Activated T-cell treated with anti-CD3 and anti-CD28 coated beads, Interleukin-2, amount 50 U/mL, for 4 hours (primary cell): ENCODE measurements at regions not wholly inside any gene's neighbourhood (a gene's known extent, or its start where the extent isn't known, plus 50 kb on each side); places are given as distances from the start of the nearest gene placed in this dataset.
A peak's percentile ranks its signal among the peaks of the same experiment; 100 is the strongest.

Experiments
- ATAC-seq, 2 donors: fragments of 200-7000 bp; cut with Tn5 transposase; one replicate each; pipeline ENCODE4 v1.10.0; 2021
- DNase-seq: peaks from one replicate; pipeline ENCODE4 v3.0.0-alpha.2; 2020
- H3K27me3 Mint-ChIP-seq: one replicate; pipeline ENCODE4 v1.8.0; 2021; ENCODE audit warnings: low read depth, mixed read lengths
- H3K36me3 Mint-ChIP-seq: one replicate; pipeline ENCODE4 v1.8.0; 2022; ENCODE audit warnings: mixed read lengths; ENCODE audit not compliant: insufficient read depth
- H3K4me1 Mint-ChIP-seq: one replicate; pipeline ENCODE4 v1.8.0; 2021; ENCODE audit warnings: low read depth, mixed read lengths
- H3K4me3 Mint-ChIP-seq: one replicate; pipeline ENCODE4 v1.8.0; 2021; ENCODE audit warnings: mild to moderate bottlenecking, moderate library complexity, mixed read lengths
- H3K9me3 Mint-ChIP-seq: one replicate; pipeline ENCODE4 v1.8.0; 2021; ENCODE audit warnings: mixed read lengths

- DNase-seq = no peak
- no peaks in the 10 kb centered on the region for H3K9me3 Mint-ChIP-seq
- H3K27me3 Mint-ChIP-seq = peaks cover 54% of the 10 kb centered on the region
- peaks cover 8% of the 10 kb centered on the region for H3K4me1 Mint-ChIP-seq
- ATAC-seq = no peak
- H3K4me3 Mint-ChIP-seq = no peak overlapping the region
- no peaks in the 10 kb centered on the region for H3K36me3 Mint-ChIP-seq
Observed at GRCh38 chr13:94968757-94969086, 256.4 kb upstream of the SOX21 start.

- no peak overlapping the region for H3K4me3 Mint-ChIP-seq
- H3K9me3 Mint-ChIP-seq = no peaks in the 10 kb centered on the region
- ATAC-seq (peak; percentile 24 to 61), DNase-seq (no peak)
- no peaks in the 10 kb centered on the region for H3K36me3 Mint-ChIP-seq
- H3K27me3 Mint-ChIP-seq = peaks cover 58% of the 10 kb centered on the region
- peaks cover 8% of the 10 kb centered on the region for H3K4me1 Mint-ChIP-seq
Observed at GRCh38 chr13:94968040-94968756, 255.9 kb upstream of the SOX21 start.

GRCh38 chr13:94967183-94968039 is 255.1 kb upstream of the SOX21 start:
- Mint-ChIP-seq H3K27me3 (peaks cover 61% of the 10 kb centered on the region), H3K4me1 (peaks cover 8% of the 10 kb centered on the region), H3K4me3 (no peak overlapping the region), H3K36me3 (no peaks in the 10 kb centered on the region), H3K9me3 (no peaks in the 10 kb centered on the region)
- ATAC-seq (peak; percentile 74 to 77), DNase-seq (no peak)

DNA sequence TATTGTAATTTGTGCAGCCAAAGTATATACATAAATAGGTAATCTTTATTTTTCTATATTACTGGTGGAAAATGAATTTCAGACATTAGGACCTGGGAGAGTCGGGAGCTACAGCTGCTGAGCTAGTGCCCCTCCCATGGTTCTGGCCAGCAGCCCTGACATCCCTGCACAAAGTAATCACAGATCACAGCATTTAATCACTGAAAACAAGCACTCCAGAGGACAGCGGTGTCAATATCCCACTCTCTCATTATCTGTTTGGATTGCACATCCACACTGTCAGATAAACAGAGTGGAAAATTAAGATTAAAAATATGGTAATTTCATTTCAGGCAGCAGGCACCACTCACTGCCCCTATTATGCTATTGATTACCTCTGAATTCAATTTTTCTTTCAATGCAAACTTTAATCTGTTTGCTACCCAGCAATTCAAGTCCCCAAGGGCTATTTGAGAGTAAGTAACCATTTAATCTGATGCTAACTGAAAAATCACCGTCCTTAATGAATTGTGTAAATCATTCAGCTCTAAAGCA is 254.1 kb upstream of the SOX21 start:
- H3K36me3 Mint-ChIP-seq = no peaks in the 10 kb centered on the region

DNA sequence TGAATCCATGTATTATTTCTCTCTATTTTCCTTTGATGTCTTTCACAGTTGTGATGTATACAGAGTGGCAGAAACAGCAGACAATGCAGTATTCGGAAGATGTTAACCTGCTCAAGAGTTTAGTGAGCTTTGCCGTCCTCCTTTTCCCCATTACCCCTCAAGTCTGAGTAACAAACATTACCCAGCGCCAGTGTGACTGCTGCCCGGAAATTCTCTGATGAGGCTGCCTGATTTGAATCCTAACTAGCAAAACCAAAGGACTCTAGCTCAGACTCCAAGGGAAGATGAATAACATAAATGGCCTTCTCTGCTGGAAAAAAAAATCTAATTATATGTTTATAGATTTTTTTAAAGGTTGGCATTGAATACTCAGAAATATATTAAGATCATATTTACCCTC is 247.3 kb upstream of the SOX21 start:
- Mint-ChIP-seq H3K27me3 (peaks cover 33% of the 10 kb centered on the region), H3K9me3 (no peaks in the 10 kb centered on the region), H3K4me3 (no peak overlapping the region), H3K4me1 (no peaks in the 10 kb centered on the region), H3K36me3 (no peaks in the 10 kb centered on the region)
- no peak for ATAC-seq
- DNase-seq = no peak

More for the DNA sequence above, 254.1 kb upstream of the SOX21 start:
- DNase-seq (no peak), ATAC-seq (no peak)
- Mint-ChIP-seq H3K9me3 (no peaks in the 10 kb centered on the region), H3K4me1 (peaks cover 8% of the 10 kb centered on the region), H3K4me3 (no peak overlapping the region), H3K27me3 (peaks cover 69% of the 10 kb centered on the region)

GRCh38 chr13:94956417-94957110 is 244.2 kb upstream of the SOX21 start:
- Mint-ChIP-seq H3K4me1 (no peaks in the 10 kb centered on the region), H3K4me3 (no peak overlapping the region), H3K36me3 (no peaks in the 10 kb centered on the region), H3K27me3 (peaks cover 13% of the 10 kb centered on the region), H3K9me3 (no peaks in the 10 kb centered on the region)
- no peak for DNase-seq
- ATAC-seq = no peak

- Mint-ChIP-seq H3K4me1 (no peaks in the 10 kb centered on the region), H3K36me3 (no peaks in the 10 kb centered on the region)
- no peak for ATAC-seq
Observed at GRCh38 chr13:94952787-94953186, 240.4 kb upstream of the SOX21 start.

GRCh38 chr13:94950303-94950702 is 238.0 kb upstream of the SOX21 start:
- no peaks in the 10 kb centered on the region for H3K4me1 Mint-ChIP-seq
- no peaks in the 10 kb centered on the region for H3K9me3 Mint-ChIP-seq
- no peak for ATAC-seq
- H3K36me3 Mint-ChIP-seq = no peaks in the 10 kb centered on the region
- peaks cover 15% of the 10 kb centered on the region for H3K27me3 Mint-ChIP-seq
- no peak for DNase-seq
- H3K4me3 Mint-ChIP-seq = no peak overlapping the region

More at GRCh38 chr13:94952787-94953186, 240.4 kb upstream of the SOX21 start:
- Mint-ChIP-seq H3K9me3 (no peaks in the 10 kb centered on the region), H3K4me3 (no peak overlapping the region), H3K27me3 (peaks cover 10% of the 10 kb centered on the region)
- no peak for DNase-seq

DNA sequence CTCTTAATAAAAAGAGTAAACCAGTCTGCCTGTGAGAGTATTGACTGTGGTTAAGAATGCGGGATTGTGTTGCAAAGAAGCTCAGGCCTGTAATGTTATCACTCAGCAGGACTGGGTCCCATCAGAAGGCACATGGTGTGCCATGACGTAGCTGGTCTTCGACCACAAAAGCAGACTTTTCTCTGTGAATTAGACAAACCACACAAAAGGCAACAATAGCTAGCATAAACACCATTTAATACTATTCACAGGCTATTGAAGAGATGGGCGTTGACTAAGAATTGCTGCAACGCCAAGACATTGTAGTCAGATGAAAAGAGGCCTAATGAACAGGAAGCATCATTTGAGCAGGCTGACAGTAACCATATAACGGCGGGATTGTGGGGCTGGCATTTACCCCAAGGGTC is 235.6 kb upstream of the SOX21 start:
- ATAC-seq = no peak

DNA sequence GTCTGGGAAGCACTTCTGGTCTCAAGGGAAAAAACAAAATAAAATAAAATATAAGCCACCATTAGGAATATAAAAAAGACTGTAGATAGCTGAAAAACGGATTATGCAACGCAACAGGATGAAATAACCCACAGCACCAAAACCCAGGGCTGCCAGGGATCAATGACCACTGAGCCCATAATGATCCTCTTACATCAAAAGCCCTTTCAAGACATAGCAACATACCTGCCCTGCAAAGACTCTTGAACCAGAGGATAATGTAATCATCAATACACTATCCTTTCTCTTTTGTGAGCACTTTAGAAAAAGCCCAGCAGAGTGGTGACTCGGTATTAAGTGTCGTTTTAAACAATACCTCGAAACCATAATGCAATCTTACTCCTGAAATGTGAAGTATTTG is 235.0 kb upstream of the SOX21 start:
- no peaks in the 10 kb centered on the region for H3K9me3 Mint-ChIP-seq
- no peaks in the 10 kb centered on the region for H3K36me3 Mint-ChIP-seq
- ATAC-seq (no peak), DNase-seq (no peak)
- H3K4me1 Mint-ChIP-seq = no peaks in the 10 kb centered on the region
- no peak overlapping the region for H3K4me3 Mint-ChIP-seq
- H3K27me3 Mint-ChIP-seq = peaks cover 13% of the 10 kb centered on the region

More for the DNA sequence above, 235.6 kb upstream of the SOX21 start:
- Mint-ChIP-seq H3K9me3 (no peaks in the 10 kb centered on the region), H3K4me3 (no peak overlapping the region), H3K27me3 (peaks cover 13% of the 10 kb centered on the region), H3K36me3 (no peaks in the 10 kb centered on the region), H3K4me1 (no peaks in the 10 kb centered on the region)
- no peak for DNase-seq

DNA sequence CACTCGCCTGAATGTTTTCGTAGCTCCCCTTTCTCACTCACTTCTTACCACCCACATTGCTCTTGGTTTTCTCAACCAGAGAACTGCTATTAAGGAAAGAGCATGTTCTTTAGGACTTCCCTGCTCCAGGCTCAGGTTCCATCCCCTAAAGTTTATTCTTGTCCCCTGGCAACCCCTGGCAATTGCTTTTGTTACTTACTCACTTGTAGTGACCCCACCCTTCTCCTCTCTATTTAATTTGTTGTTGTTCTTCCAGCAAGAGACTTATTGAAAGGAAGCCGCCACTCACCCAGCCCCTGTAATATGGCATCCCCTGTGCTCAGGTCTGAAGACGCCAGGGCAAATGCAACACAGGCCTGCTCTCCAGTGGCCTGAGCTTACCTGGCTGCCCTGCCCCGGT is 233.7 kb upstream of the SOX21 start:
- Mint-ChIP-seq H3K36me3 (no peaks in the 10 kb centered on the region), H3K27me3 (peaks cover 11% of the 10 kb centered on the region), H3K9me3 (no peaks in the 10 kb centered on the region), H3K4me1 (no peaks in the 10 kb centered on the region), H3K4me3 (no peak overlapping the region)
- DNase-seq = no peak
- no peak for ATAC-seq

- Mint-ChIP-seq H3K27me3 (peaks cover 5% of the 10 kb centered on the region), H3K4me3 (no peak overlapping the region), H3K4me1 (no peaks in the 10 kb centered on the region), H3K9me3 (no peaks in the 10 kb centered on the region), H3K36me3 (no peaks in the 10 kb centered on the region)
- no peak for DNase-seq
- no peak for ATAC-seq
Observed at GRCh38 chr13:94938124-94938523, 225.8 kb upstream of the SOX21 start.

DNA sequence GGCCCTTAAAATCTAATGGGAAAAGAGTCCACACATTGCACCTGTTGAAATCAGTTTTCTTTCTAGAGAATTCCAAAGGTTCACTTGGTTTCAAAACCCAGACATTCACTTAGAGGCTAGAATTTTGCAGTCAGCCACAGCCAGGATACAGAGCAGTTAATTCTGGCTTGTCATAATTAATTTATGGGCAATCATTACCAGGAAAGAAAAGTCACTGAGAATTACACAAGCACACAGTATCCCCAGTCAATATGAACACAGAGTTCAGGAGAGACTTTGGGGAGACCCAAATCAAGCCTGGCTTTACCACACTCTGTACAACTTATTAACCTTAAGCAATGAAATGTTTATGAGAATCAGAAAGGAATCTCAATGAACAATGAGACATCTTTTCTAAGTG is 224.3 kb upstream of the SOX21 start:
- no peaks in the 10 kb centered on the region for H3K4me1 Mint-ChIP-seq
- no peak for ATAC-seq
- DNase-seq = no peak
- H3K27me3 Mint-ChIP-seq = peaks cover 8% of the 10 kb centered on the region
- H3K4me3 Mint-ChIP-seq = no peak overlapping the region
- no peaks in the 10 kb centered on the region for H3K36me3 Mint-ChIP-seq
- no peaks in the 10 kb centered on the region for H3K9me3 Mint-ChIP-seq

GRCh38 chr13:94933936-94934335 is 221.6 kb upstream of the SOX21 start:
- DNase-seq (no peak), ATAC-seq (no peak)
- Mint-ChIP-seq H3K4me1 (no peaks in the 10 kb centered on the region), H3K36me3 (no peaks in the 10 kb centered on the region), H3K27me3 (peaks cover 10% of the 10 kb centered on the region), H3K4me3 (no peak overlapping the region), H3K9me3 (no peaks in the 10 kb centered on the region)
